ENCODE measurements at regions not wholly inside any gene's neighbourhood (a gene's known extent, or its start where the extent isn't known, plus 50 kb on each side); places are given as distances from the start of the nearest gene placed in this dataset.

DNA sequence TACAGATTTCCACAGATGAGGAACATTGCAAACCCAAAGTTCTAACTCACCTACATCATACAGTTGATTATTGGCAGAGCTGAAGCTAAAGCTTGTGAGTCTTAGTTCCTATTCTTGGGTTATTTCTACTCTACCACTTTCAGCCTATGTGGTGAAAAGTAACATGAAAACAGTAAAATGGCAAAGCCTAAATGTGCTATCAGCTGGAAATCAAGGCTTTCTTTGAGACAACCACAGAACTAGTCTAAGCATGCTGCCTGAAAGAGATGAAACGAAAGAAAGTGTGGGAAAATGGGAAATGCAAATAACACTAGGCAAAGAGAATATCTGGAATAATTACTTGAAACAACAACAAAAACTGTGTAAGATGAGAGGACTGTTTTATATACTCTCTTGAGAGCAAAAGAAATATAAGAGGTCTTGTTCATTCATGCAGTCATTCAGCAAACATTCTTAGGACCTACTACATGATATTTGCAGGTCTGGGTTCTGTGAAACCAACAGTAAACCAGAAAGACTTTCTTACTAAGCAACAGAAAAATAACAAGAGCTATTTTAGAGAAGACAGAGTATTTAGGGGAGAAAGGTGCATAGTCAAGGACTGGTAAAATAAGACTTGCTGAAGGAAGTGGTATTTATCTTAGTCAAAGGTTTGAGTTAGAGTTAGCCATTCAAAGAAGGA is 437.1 kb downstream of the HTR7 start:
- DNase-seq = no peak

- no peak for DNase-seq
Measured at GRCh38 chr10:90421874-90422273, 436.0 kb downstream of the HTR7 start.

DNA sequence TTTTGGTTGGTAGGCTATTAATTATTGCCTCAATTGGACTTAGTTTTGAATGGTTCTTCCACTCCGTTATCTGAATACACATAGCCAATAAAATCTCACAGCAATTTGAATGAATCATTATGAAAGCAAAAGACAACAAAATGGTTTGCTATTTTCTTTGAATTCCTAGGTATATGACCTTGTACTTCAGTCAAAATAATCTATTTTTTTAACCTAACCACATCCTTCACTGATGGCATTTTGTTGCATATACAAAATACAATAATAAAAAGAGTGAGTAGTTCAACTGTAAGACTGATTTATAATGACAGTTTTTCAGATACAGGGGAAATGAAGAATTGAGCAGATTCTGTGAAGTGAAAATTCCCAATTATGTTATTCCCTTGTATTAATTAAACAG is 433.1 kb downstream of the HTR7 start:
- DNase-seq = no peak

DNA sequence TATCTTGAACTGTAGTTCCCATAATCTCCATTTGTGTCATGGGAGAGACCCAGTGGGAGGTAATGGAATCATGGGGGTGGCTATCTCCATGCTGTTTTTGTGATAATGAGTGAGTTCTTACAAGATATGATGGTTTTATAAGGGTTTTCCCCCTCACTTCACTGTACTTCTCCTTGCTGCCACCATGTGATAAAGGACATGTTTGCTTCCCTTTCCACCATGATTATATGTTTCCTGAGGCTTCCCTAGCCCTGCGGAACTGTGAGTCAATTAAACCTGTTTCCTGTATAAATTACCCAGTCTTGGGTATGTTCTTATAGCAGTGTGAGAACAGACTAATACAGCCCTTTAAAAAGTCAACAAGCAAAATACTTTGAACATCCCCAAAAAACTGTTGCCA is 427.7 kb downstream of the HTR7 start:
- no peak for DNase-seq

DNA sequence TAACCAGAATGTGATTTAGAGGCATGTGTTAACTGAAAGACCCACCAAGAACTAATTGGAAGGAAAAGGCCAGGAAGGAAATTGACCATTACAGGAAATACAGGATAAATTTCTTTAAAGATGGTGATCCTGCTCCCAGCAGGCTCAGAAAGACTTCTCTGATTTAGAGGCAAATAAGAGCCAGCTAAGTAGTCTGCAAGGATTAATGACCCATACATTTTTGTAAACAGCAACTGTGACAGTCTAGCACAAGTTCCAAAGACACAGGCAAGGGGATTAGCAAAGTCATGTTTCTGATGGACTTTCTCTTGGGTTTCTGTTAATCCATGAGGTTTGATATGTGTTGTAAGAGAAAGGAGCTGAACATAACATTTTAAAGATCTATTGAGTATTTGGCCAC is 425.0 kb downstream of the HTR7 start:
- no peak for DNase-seq

- DNase-seq = no peak
Measured at GRCh38 chr10:90435296-90435695, 422.5 kb downstream of the HTR7 start.

DNA sequence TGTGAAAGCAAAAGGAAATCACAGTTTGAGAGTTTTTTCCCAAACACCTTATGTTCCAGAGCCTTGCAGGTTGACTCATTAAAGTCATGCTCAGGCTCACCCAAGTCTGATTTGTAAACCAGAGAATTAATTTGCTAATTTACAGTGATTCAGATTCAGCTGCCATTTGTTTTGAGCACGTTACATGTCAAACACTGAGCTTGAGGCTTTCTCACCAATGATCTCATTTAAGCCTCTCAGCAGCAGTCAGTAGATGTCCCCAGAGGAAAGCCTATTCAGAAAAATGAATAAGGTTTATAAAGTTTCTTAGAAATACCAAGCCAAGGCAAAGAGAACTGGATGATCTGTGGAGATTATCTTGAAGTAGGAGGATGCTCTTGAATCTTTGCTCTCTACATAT is 420.4 kb downstream of the HTR7 start:
- DNase-seq = no peak

DNA sequence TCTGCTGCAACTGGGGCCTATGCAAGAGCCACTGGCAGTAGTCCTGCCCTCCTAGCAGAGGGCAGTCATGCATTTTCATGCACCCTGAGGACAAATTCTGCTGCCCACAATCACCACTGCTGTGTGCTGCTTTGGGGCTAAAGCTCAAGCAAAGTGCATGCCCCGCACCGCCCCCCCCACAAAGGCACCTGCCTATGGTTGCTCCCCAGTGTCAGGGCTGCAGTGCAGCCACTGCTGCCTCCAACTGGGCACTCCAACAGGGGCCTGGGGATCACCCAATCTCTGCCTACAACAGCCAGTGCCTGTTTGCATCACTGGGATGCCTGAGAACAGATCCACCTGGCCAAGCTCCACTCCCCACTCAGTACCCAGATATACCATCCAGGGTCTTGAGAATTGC is 417.0 kb downstream of the HTR7 start:
- no peak for DNase-seq

GRCh38 chr10:90443342-90443741 is 414.5 kb downstream of the HTR7 start:
- no peak for DNase-seq

DNA sequence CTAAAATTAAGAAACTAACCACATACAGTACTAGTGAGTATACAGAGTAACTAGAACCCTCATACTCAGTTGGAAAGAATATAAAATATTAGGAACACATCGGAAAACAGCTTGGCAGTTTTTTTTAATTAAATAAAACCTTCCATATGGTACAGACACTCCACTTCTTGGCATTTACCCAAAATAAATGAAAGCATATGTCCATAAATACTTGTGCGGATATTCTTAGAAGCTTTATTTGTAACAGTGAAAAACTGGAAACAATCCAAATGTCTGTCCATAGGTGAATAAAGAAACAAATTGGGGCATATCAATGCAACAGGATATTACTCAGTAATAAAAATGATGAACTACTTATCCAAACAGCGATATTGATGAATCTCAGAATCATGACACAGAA is 410.0 kb downstream of the HTR7 start:
- no peak for DNase-seq

GRCh38 chr10:90450797-90451196 is 407.0 kb downstream of the HTR7 start:
- no peak for DNase-seq

GRCh38 chr10:90451283-90451682 is 406.6 kb downstream of the HTR7 start:
- DNase-seq = no peak

DNA sequence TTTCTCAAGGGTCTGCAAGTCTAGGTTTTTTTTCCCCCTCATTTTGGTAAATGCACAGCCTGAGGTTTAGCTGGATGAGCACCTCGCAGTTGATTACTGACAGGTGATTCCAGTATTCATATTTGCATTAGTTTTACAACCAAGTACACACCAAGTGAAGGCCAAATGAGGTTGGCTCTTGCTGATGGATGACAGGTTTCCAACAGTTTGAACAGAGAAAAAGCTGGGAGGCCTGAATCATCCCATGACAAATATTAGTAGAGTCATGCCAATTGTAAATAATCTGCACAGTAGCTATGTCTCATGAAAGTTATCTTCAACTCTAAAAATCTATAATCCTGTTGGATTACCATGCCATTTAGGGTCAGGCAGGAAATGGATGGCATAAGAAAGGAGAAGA is 399.8 kb downstream of the HTR7 start:
- DNase-seq = no peak

- DNase-seq = no peak
Measured at GRCh38 chr10:90458571-90458970, 399.3 kb downstream of the HTR7 start.

GRCh38 chr10:90461437-90462155 is 396.2 kb downstream of the HTR7 start:
- DNase-seq = no peak

GRCh38 chr10:90462749-90463470 is 394.9 kb downstream of the HTR7 start:
- no peak for DNase-seq

DNA sequence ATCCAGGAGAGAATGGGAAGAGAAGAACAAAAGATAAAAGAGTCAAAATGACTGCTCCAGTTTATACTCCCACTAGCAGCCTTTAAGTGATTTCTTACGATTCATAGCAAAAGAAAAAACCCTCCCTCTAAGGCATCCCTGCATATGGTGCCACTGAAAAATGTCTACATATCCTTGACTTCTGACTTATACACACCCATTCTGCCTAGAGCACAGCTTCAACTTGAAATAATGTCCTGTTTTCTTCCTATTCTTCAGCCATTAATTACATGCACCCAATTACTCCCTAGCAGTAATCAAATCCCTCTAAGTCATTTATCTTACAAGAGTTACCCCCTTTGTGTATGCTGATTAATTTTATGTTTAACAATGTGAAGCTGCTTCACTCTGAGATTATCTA is 393.5 kb downstream of the HTR7 start:
- DNase-seq = no peak

DNA sequence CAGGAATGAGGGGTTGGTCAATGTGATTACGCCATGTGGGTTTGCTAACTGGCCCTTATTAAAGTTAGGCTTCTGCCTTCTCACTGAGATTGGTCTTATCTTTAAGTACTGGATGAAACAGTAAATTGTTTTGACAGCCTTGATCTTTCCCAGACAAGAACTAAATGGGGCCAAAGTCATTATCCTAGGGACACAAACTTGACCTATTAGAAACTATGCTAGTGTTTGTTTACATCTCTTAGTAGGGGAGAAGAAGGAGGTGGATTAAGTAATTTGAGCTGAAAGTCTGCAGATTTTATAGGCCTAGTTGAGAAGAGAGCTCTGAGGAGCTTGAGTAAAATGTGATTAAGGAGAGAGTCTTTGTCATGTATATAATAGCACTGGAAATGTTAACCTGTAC is 386.9 kb downstream of the HTR7 start:
- no peak for DNase-seq

DNA sequence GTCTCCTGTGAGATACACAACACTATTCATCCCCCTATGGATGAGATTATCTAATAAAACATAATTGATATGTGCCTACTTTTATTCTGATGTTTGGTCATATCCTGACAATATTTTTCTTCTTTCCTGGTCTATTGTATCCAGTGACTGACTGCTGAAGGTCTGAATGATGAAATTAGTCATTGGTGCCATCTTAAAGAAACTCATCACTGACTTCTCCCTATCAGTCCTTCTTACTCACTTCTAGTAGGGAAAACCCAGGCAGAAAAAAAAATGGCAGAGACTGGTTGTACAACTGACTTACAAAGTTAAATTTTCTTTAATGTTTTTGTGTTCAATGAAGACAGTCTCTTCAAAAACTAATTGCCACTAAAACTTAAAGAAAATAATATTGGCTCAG is 377.4 kb downstream of the HTR7 start:
- no peak for DNase-seq

DNA sequence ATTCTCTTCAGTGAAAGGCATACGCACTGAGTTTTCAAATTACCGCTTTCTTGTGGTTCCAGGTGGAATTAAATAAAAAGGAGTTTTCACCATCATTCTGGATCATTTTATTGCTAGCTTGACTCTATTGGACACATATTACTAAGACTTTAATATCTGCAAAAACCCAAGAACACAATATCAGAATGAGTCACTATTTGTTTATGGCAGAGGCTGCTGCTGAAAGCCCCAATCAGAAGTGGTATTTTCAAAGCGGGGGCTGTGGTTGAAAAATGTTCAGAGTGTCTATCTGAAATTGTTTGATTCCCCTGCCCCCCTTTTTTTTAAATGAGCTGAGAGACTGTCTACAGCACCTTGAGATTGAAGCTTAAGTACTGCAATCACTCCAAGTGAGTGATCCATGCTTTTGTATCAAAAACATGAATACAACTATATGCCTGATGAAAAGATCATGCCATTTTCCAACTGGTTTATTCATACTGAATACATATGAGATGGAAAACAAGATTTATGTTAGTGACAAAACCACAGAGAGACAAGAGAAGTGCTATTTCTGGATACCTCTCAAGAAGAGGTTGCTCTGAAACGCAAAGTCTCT is 376.4 kb downstream of the HTR7 start:
- no peak for DNase-seq

DNA sequence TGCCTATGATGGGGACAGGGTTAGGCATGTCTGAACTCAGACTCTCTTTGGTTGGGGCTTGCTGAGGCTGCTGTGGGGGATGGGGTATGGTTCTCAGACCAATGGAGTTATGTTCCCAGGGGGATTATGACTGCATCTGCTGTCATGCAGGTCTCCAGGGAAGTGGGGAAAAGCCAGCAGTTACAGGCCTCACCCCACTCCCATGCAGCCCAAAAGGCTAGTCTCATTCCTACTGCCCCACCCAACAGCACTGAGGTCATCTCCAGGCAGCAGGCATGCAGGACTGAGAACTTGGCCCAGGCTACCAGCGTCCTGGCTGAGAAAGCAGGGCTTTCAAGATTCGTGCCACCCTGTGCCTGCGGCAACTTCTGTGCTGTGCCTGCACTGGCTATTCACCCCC is 373.3 kb downstream of the HTR7 start:
- DNase-seq = no peak

DNA sequence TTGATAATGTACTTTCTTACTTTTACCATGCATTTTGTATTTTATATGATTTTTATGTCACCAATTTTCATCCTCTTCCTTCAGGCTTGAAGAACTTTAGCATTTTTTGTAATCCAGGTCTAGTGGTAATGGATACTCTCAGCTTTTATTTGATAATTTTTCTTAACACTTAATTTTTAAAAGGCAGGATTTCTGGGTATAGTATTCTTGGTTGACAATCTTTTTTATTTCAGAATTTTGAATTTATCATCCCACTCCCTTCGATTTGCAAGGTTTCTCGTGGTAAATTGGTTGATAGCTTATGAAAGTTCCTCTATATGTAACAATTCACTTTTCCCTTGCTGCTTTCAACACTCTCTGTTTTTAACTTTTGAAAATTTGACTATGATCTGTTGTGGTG is 363.7 kb downstream of the HTR7 start:
- DNase-seq = no peak

DNA sequence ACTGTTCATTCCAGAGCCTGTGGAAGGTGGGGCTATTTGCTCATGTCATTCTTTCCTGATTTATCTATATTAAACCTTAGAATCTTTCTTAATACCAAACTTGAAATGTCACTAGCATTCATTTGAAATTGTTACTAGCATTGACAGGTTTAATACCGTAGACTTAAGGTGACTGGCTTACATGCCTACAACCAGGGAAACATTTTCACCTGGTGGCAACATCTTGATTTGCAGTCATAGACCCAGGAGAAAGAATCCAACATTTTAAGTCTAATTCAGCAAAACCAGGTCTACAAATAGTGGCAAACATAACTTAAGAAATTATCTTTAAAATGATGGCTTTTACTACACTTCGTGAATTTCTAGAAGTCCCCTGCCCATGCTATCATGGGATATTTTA is 353.7 kb downstream of the HTR7 start:
- DNase-seq = no peak

DNA sequence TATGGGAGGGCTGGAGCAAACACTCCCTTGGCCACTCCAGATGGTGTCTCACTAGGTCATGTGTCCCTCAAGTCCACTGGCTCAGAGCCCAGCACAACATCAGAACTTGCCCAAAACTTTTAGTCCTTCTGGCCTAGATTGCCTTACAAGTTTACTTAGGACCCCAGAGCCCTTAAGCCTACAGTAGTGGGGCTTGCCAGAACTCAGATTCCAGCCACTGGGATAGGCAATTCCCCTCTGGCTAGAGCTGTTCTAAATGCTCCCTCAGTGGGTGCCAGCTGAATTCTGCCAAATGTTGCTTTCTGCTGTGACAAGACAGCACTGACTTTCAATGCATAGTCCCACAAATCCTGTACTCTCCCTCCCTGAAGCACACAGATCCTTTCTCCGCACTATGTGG is 331.1 kb downstream of the HTR7 start:
- no peak for DNase-seq
